KMS-11 (cell line): ENCODE measurements at regions not wholly inside any gene's neighbourhood (a gene's known extent, or its start where the extent isn't known, plus 50 kb on each side); places are given as distances from the start of the nearest gene placed in this dataset.

Source experiments
- H2AFZ ChIP-seq: fragments of 200-600 bp; sonication (generic); 2 replicates; pipeline ENCODE4 v1.6.1; 2016; ENCODE audit warnings: antibody characterized with exemption, mixed run types, low read depth
- H3K27ac ChIP-seq: fragments of 200-600 bp; sonication (generic); 2 replicates; pipeline ENCODE4 v1.6.1; 2016; ENCODE audit warnings: mild to moderate bottlenecking, mixed run types
- H3K27me3 ChIP-seq: fragments of 200-600 bp; sonication (generic); 2 replicates; pipeline ENCODE4 v1.6.1; 2017; ENCODE audit warnings: mild to moderate bottlenecking, low read depth, mixed run types, moderate library complexity; ENCODE audit not compliant: insufficient read depth
- H3K36me3 ChIP-seq: fragments of 200-600 bp; sonication (generic); 2 replicates; pipeline ENCODE4 v1.6.1; 2017; ENCODE audit warnings: mild to moderate bottlenecking, mixed run types; ENCODE audit not compliant: insufficient read depth
- H3K4me1 ChIP-seq: fragments of 200-600 bp; sonication (generic); 2 replicates; pipeline ENCODE4 v1.6.1; 2016; ENCODE audit warnings: mild to moderate bottlenecking, low read depth, mixed run types; ENCODE audit not compliant: poor library complexity, severe bottlenecking
- H3K4me2 ChIP-seq: fragments of 200-600 bp; sonication (generic); 2 replicates; pipeline ENCODE4 v1.7.0; 2016; ENCODE audit warnings: mild to moderate bottlenecking, mixed run types
- H3K4me3 ChIP-seq: fragments of 200-600 bp; sonication (generic); IDR thresholded peaks from 2 replicates; pipeline ENCODE4 v1.6.1; 2017; ENCODE audit warnings: low read depth, low read length, mixed read lengths; ENCODE audit not compliant: insufficient read depth
- H3K79me2 ChIP-seq: fragments of 200-600 bp; sonication (generic); 2 replicates; pipeline ENCODE4 v1.6.1; 2016; ENCODE audit warnings: low read depth, mixed run types; ENCODE audit not compliant: insufficient read depth
- H3K9ac ChIP-seq: fragments of 200-600 bp; sonication (generic); 2 replicates; pipeline ENCODE4 v1.6.1; 2016; ENCODE audit warnings: mild to moderate bottlenecking, mixed run types
- H4K20me1 ChIP-seq: fragments of 200-600 bp; sonication (generic); 2 replicates; pipeline ENCODE4 v1.6.1; 2016; ENCODE audit warnings: mild to moderate bottlenecking, mixed run types; ENCODE audit not compliant: insufficient read depth
- TF ChIP-seq, protein P1 (sequence below): fragments of 200-600 bp; sonication (generic); conservative IDR thresholded peaks from 2 replicates; pipeline ENCODE4 v1.6.1; 2017; ENCODE audit warnings: low read depth, mild to moderate bottlenecking, antibody characterized with exemption, low read length, moderate library complexity, mixed read lengths

DNA sequence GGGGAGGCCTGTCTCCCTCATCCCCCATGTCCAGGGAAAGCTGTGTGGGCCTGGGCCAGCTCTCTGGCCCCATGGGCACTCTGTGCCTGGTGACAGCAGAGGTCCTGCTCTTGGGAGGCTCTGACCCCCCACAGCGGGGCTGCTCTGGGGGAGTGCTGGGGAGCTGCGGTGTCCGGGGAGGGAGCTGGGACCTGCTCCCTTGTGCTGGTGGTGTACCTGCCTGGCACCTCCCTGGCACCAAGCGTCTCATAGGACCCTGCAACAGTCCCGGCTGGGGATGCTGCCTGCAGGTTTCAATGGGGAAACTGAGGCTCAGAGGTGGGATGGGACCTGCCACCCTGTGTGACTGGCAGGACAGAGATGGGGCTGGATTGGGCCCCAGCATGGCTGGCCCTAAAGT is 111.3 kb downstream of the KIF26A start:
- Histone ChIP-seq H3K4me2 (no peak overlapping the region), H3K79me2 (no peaks in the 10 kb centered on the region), H3K4me1 (no peaks in the 10 kb centered on the region), H3K9ac (no peak overlapping the region), H4K20me1 (no peaks in the 10 kb centered on the region), H2AFZ (no peak overlapping the region), H3K36me3 (no peaks in the 10 kb centered on the region), H3K27ac (no peak overlapping the region), H3K4me3 (no peak overlapping the region), H3K27me3 (no peaks in the 10 kb centered on the region)
- TF ChIP-seq, protein P1, sequence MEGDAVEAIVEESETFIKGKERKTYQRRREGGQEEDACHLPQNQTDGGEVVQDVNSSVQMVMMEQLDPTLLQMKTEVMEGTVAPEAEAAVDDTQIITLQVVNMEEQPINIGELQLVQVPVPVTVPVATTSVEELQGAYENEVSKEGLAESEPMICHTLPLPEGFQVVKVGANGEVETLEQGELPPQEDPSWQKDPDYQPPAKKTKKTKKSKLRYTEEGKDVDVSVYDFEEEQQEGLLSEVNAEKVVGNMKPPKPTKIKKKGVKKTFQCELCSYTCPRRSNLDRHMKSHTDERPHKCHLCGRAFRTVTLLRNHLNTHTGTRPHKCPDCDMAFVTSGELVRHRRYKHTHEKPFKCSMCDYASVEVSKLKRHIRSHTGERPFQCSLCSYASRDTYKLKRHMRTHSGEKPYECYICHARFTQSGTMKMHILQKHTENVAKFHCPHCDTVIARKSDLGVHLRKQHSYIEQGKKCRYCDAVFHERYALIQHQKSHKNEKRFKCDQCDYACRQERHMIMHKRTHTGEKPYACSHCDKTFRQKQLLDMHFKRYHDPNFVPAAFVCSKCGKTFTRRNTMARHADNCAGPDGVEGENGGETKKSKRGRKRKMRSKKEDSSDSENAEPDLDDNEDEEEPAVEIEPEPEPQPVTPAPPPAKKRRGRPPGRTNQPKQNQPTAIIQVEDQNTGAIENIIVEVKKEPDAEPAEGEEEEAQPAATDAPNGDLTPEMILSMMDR: no peak

DNA sequence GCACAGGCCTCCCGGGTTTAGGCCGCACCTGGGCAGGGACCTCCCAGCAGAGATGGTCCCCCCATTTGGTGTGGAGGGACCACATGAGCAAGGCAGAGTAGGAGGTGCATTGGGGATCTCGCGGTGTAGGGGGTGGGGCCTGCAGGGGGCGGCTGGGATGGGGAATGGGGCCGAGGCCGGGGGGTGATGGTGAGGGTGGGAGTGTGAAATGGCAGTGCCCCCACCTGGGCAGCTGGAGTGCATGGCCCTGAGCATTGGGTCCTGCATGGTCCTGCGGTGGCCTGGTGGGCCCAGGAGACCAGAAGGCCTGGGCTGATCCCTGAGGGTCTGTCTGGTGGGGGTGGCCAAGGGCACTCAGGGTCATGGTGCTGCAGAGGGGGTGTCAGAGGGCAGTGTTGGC is 111.8 kb downstream of the KIF26A start:
- H3K4me3 ChIP-seq: no peak overlapping the region
- no peaks in the 10 kb centered on the region for H3K79me2 ChIP-seq
- H3K4me1 ChIP-seq: no peaks in the 10 kb centered on the region
- H2AFZ ChIP-seq: no peak overlapping the region
- no peak overlapping the region for H3K27ac ChIP-seq
- no peak overlapping the region for H3K4me2 ChIP-seq
- no peaks in the 10 kb centered on the region for H3K36me3 ChIP-seq
- H4K20me1 ChIP-seq: no peaks in the 10 kb centered on the region
- TF ChIP-seq, protein P1: no peak
- H3K27me3 ChIP-seq: no peaks in the 10 kb centered on the region
- no peak overlapping the region for H3K9ac ChIP-seq

DNA sequence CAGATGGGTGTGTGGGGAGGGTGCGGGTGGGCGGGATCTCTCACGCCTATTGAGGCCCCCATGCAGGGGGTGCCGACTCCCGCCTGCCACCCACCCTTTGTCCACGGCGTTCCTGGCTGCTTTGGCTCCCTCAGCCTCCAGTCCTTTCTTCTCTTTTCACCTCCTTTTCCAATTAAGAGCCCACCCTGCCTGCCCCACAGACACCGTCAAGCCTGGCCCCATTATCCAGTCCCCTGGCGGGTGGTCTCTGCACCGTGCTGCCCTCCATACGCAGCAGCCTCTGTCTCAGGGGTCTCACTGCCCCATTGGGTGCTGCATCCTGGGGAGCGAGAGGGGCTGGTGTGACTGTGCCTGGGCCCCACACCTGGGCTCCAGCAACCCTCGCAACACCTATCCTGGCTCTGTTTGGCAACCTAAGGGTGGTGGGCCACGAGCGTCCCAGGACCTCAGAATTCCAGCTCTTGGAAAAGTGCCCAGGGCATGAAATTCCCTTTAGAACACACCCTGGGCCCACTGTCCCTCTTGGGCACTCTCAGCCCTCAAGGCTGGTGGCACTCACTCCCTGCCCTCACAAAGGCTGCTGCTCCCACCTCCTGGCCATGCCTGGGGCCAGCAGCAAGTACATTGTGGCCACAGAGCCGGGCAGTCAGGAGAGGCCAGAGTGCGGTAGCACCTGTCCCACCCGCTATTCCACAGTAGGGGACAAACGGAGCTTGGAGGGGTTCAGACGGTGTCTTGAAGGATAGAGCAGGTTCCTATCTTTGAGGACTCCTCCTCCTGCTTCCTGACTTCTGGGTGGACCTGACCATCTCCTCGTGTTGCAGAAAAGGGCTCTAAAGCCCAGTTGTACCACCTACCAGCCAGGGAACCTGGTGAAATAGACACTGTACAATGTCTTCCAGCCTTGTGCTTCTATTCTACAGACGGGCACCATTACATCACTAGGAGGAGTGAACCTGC is 114.1 kb downstream of the KIF26A start:
- TF ChIP-seq, protein P1: no peak
- Histone ChIP-seq H4K20me1 (no peaks in the 10 kb centered on the region), H3K36me3 (no peaks in the 10 kb centered on the region), H3K79me2 (no peaks in the 10 kb centered on the region), H3K4me1 (no peaks in the 10 kb centered on the region), H3K27ac (no peak overlapping the region), H3K27me3 (no peaks in the 10 kb centered on the region), H3K9ac (no peak overlapping the region), H2AFZ (no peak overlapping the region), H3K4me2 (no peak overlapping the region), H3K4me3 (no peak overlapping the region)

DNA sequence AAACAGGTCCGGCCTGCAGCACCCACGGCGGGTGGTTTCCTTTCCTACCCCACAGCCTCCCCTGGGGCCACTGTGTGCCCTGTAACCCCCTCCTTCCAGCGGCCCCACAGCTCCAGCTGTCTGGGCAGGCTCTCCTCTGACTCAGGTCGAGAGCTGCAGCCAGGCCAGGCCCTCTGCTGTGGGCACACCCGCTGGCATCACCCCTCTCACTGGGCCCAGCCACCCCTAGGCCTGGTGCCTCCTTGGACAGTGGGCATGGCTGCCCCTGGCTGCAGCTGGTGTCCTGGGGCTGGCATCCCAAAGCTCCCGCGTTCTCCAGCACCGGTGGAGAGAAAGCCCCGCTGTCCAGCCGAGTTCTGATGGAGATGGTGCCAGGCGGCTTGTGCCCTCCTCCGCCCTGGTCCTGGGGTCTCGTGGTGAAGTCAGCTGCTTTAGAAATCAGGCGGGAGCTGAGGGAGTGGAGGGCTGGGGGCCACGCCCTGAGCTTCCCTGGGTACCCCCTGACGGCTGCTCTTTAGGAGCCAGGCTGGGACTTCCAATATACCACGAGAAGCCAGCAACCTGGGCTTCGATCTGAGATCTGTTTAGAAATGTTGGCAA is 114.9 kb downstream of the KIF26A start:
- H4K20me1 ChIP-seq: no peaks in the 10 kb centered on the region
- TF ChIP-seq, protein P1: no peak
- H2AFZ ChIP-seq: no peak overlapping the region
- no peaks in the 10 kb centered on the region for H3K79me2 ChIP-seq
- H3K27ac ChIP-seq: no peak overlapping the region
- no peak overlapping the region for H3K4me2 ChIP-seq
- no peaks in the 10 kb centered on the region; the same call in 1 of the 2 replicates for H3K27me3 ChIP-seq
- no peaks in the 10 kb centered on the region for H3K36me3 ChIP-seq
- H3K4me3 ChIP-seq: no peak overlapping the region
- no peak overlapping the region for H3K9ac ChIP-seq
- no peaks in the 10 kb centered on the region for H3K4me1 ChIP-seq
